ENCODE measurements at regions not wholly inside any gene's neighbourhood (a gene's known extent, or its start where the extent isn't known, plus 50 kb on each side); places are given as distances from the start of the nearest gene placed in this dataset.

DNA sequence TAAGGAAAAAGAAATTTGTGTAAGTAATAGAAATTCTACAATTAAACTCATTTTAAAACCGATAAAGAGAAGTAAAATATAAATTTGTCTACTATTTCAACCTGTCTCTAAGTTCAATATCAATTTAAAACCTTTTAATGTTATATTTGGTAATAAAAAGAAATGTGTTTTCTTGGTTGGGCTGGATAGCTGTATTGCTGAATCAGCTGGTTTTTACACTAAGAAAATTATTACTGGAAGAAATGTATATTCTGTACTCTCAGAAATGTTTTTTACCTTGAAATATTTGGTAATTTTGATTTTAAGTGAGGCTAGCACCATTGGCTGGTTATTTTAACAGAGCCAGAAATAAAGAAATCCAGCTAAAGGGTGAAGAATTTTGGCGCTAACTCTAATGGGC lies 87.1 kb upstream of the CNTNAP4 start:
- H3K4me3 ChIP-seq: no peak overlapping the region
- intact Hi-C loops (cut with DNase I; ENCODE audit: low total_unique reads): no loop called here
- H3K27me3 ChIP-seq: no peaks in the 10 kb centered on the region
- H3K9me3 ChIP-seq: no peaks in the 10 kb centered on the region
- no peaks in the 10 kb centered on the region for H3K4me1 ChIP-seq
- in situ Hi-C loops (cut with MboI; ENCODE audit: low pct_ligation_motif_present in 1 of 4, low pct_unique_long_range_greater_than_20kb in 1 of 4, low sequenced_read_pairs in 3 of 4): no loop called here
- no peak for TF ChIP-seq EP300 (IDR thresholded peaks at IDR 0.05; ENCODE audit: low read depth)
- TF ChIP-seq POLR2A (IDR thresholded peaks at IDR 0.05): no peak
- no peak for TF ChIP-seq POLR2AphosphoS5 (IDR thresholded peaks at IDR 0.05)
- TF ChIP-seq, protein P1, sequence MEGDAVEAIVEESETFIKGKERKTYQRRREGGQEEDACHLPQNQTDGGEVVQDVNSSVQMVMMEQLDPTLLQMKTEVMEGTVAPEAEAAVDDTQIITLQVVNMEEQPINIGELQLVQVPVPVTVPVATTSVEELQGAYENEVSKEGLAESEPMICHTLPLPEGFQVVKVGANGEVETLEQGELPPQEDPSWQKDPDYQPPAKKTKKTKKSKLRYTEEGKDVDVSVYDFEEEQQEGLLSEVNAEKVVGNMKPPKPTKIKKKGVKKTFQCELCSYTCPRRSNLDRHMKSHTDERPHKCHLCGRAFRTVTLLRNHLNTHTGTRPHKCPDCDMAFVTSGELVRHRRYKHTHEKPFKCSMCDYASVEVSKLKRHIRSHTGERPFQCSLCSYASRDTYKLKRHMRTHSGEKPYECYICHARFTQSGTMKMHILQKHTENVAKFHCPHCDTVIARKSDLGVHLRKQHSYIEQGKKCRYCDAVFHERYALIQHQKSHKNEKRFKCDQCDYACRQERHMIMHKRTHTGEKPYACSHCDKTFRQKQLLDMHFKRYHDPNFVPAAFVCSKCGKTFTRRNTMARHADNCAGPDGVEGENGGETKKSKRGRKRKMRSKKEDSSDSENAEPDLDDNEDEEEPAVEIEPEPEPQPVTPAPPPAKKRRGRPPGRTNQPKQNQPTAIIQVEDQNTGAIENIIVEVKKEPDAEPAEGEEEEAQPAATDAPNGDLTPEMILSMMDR (IDR thresholded peaks at IDR 0.05): no peak
- DNase-seq: no peak
- WGBS, 2 donors (ENCODE audit: low coverage in 1 of 2): 81 to 97% methylated on average over 2 of the region's 2 CpGs
- H3K36me3 ChIP-seq: no peaks in the 10 kb centered on the region
- no peak overlapping the region for H3K27ac ChIP-seq

GRCh38 chr16:76190480-76190879 lies 86.7 kb upstream of the CNTNAP4 start:
- in situ Hi-C loops (cut with MboI; ENCODE audit: low pct_ligation_motif_present in 1 of 4, low pct_unique_long_range_greater_than_20kb in 1 of 4, low sequenced_read_pairs in 3 of 4) (no loop called here), intact Hi-C loops (cut with DNase I; ENCODE audit: low total_unique reads) (no loop called here)
- no peak overlapping the region for H3K27ac ChIP-seq
- DNase-seq: no peak
- H3K9me3 ChIP-seq: no peaks in the 10 kb centered on the region
- no peaks in the 10 kb centered on the region for H3K27me3 ChIP-seq
- H3K36me3 ChIP-seq: no peaks in the 10 kb centered on the region
- no peak for TF ChIP-seq POLR2AphosphoS5 (IDR thresholded peaks at IDR 0.05)
- no peak for TF ChIP-seq EP300 (IDR thresholded peaks at IDR 0.05; ENCODE audit: low read depth)
- TF ChIP-seq, protein P1 (IDR thresholded peaks at IDR 0.05): no peak
- TF ChIP-seq POLR2A (IDR thresholded peaks at IDR 0.05): no peak
- H3K4me3 ChIP-seq: no peak overlapping the region
- H3K4me1 ChIP-seq: no peaks in the 10 kb centered on the region

DNA sequence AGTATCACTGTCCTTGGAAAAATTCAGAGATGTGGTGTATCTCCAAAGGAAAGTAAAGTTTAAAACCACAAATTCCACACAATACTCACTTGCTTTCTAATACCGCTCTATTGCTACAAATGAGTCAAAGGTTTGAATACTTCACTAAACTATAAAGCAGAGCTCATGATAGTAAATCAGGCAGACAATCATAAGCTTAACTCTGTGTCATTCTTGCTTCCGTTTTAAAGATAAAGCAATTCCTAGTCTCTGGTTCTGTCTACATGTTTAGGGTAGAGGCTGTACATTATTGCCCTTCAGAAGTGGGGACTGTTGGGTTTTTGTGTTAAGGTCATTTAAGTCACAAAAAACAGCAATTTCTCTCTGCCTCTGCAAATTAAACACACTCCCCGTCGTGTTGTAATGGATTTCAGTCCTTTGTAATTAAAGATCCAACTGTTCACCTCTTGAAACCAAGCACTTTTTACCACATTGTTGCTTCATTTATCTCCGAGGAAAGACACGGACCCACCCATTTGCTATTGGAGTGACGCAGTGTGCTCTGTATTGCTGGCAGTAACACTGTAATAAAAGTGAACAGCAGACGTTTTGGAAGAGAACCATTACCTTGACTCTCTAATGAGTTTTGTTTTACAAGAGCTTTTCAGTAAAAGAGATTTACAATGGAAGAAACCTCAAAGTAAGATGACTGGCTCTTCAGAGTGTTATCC lies 83.1 kb upstream of the CNTNAP4 start:
- no peaks in the 10 kb centered on the region for H3K27me3 ChIP-seq
- WGBS, 2 donors (ENCODE audit: low coverage in 1 of 2): 7 to 15% methylated on average over 3 to 8 of the region's 8 CpGs
- no peak for DNase-seq
- H3K4me1 ChIP-seq: no peaks in the 10 kb centered on the region
- intact Hi-C loops (cut with DNase I; ENCODE audit: low total_unique reads): no loop called here
- no peak overlapping the region for H3K27ac ChIP-seq
- in situ Hi-C loops (cut with MboI; ENCODE audit: low pct_ligation_motif_present in 1 of 4, low pct_unique_long_range_greater_than_20kb in 1 of 4, low sequenced_read_pairs in 3 of 4): no loop called here
- H3K4me3 ChIP-seq: no peak overlapping the region
- no peaks in the 10 kb centered on the region for H3K36me3 ChIP-seq
- H3K9me3 ChIP-seq: no peaks in the 10 kb centered on the region
- no peak for TF ChIP-seq POLR2A (IDR thresholded peaks at IDR 0.05)
- TF ChIP-seq EP300 (IDR thresholded peaks at IDR 0.05; ENCODE audit: low read depth): no peak
- TF ChIP-seq POLR2AphosphoS5 (IDR thresholded peaks at IDR 0.05): no peak
- TF ChIP-seq, protein P1 (IDR thresholded peaks at IDR 0.05): no peak

- no peak for DNase-seq
- in situ Hi-C loops (cut with MboI; ENCODE audit: low pct_ligation_motif_present in 1 of 4, low pct_unique_long_range_greater_than_20kb in 1 of 4, low sequenced_read_pairs in 3 of 4): no loop called here
- no peaks in the 10 kb centered on the region for H3K9me3 ChIP-seq
- no peak overlapping the region for H3K27ac ChIP-seq
- intact Hi-C loops (cut with DNase I; ENCODE audit: low total_unique reads): no loop called here
- H3K36me3 ChIP-seq: no peaks in the 10 kb centered on the region
- H3K4me1 ChIP-seq: no peaks in the 10 kb centered on the region
- TF ChIP-seq POLR2AphosphoS5 (IDR thresholded peaks at IDR 0.05): no peak
- TF ChIP-seq, protein P1 (IDR thresholded peaks at IDR 0.05): no peak
- H3K4me3 ChIP-seq: no peak overlapping the region
- no peaks in the 10 kb centered on the region for H3K27me3 ChIP-seq
- 7% methylated on average over 2 of the region's 2 CpGs; no CpG with 5 or more reads in 1 of the 2 donors for WGBS, 2 donors (ENCODE audit: low coverage in 1 of 2)
Measured at GRCh38 chr16:76194616-76195015, 82.6 kb upstream of the CNTNAP4 start.
